ENCODE measurements at regions not wholly inside any gene's neighbourhood (a gene's known extent, or its start where the extent isn't known, plus 50 kb on each side); places are given as distances from the start of the nearest gene placed in this dataset.

GRCh38 chr4:123787512-123788080, 391.0 kb downstream of the SPRY1 start:
- TF ChIP-seq CTCF (conservative IDR thresholded peaks at IDR 0.05 in 1 of 2, IDR thresholded peaks at IDR 0.05 in 1 of 2; ENCODE audit: low read depth in 1 of 2, low read length in 2 of 2) (no peak), EZH2 (IDR thresholded peaks at IDR 0.05; ENCODE audit: low read length, missing control alignments) (no peak)

Measured in fibroblast of lung (primary cell).